PC-3 (cell line): ENCODE measurements at regions not wholly inside any gene's neighbourhood (a gene's known extent, or its start where the extent isn't known, plus 50 kb on each side); places are given as distances from the start of the nearest gene placed in this dataset.
A peak's percentile ranks its signal among the peaks of the same experiment; 100 is the strongest.

Experiments
- ATAC-seq: fragments of 200-7000 bp; cut with Tn5 transposase; 2 replicates; pipeline ENCODE4 v1.9.1; 2020; ENCODE audit warnings: mild to moderate bottlenecking, moderate library complexity
- BruUV-seq: library from RNA; stranded (reverse); fragments of 400-500 nt; replicated peaks from 2 replicates; lab custom pipeline; 2021; lab: Mats Ljungman, UMichigan
- CTCF ChIA-PET: fragments of 300-600 bp; sonication (Branson Sonifier 250); formaldehyde crosslinking; loops from one replicate; lab custom pipeline; 2022; ENCODE audit warnings: antibody characterized with exemption; lab: Charles Lee
- POLR2A ChIA-PET: fragments of 300-600 bp; sonication (Branson Sonifier 250); formaldehyde crosslinking; loops from one replicate; lab custom pipeline; 2022; ENCODE audit warnings: antibody characterized with exemption; ENCODE audit not compliant: unreplicated experiment; lab: Charles Lee
- DNase-seq: peaks from one replicate; pipeline ENCODE4 v3.0.0-alpha.2; 2015
- H2AFZ ChIP-seq: fragments of 300-600 bp; sonication (generic); 2 replicates; pipeline ENCODE4 v1.6.0; 2016; ENCODE audit warnings: antibody characterized with exemption, low read length
- H3F3A ChIP-seq: fragments of 300-600 bp; sonication (generic); one replicate; pipeline ENCODE4 v1.6.0; 2017; ENCODE audit warnings: antibody characterized with exemption, low read length, control low read depth, mild to moderate bottlenecking; ENCODE audit not compliant: unreplicated experiment
- H3K27ac ChIP-seq: fragments of 300-600 bp; sonication (generic); 2 replicates; pipeline ENCODE4 v1.5.1; 2016; ENCODE audit warnings: mild to moderate bottlenecking, low read length
- H3K27me3 ChIP-seq: fragments of 300-600 bp; sonication (generic); 2 replicates; pipeline ENCODE4 v1.6.1; 2016; ENCODE audit warnings: low read length, mixed read lengths
- H3K36me3 ChIP-seq: fragments of 300-600 bp; sonication (generic); 2 replicates; pipeline ENCODE4 v1.6.1; 2016; ENCODE audit warnings: low read depth, mixed run types, low read length, mixed read lengths
- H3K4me1 ChIP-seq: fragments of 300-600 bp; sonication (generic); 2 replicates; pipeline ENCODE4 v1.5.1; 2016; ENCODE audit warnings: low read length; ENCODE audit not compliant: insufficient read depth
- H3K4me2 ChIP-seq: fragments of 300-600 bp; sonication (generic); 2 replicates; pipeline ENCODE4 v1.6.0; 2016; ENCODE audit warnings: low read length
- H3K4me3 ChIP-seq: fragments of 300-600 bp; sonication (generic); 2 replicates; pipeline ENCODE4 v1.5.1; 2016; ENCODE audit warnings: mild to moderate bottlenecking, low read length, mixed read lengths
- H3K79me2 ChIP-seq: fragments of 300-600 bp; sonication (generic); 2 replicates; pipeline ENCODE4 v1.6.1; 2017; ENCODE audit warnings: low read length, mixed read lengths
- H3K9ac ChIP-seq: fragments of 300-600 bp; sonication (generic); 2 replicates; pipeline ENCODE4 v1.6.0; 2016; ENCODE audit warnings: mild to moderate bottlenecking, low read length
- H3K9me2 ChIP-seq: fragments of 300-600 bp; sonication (generic); replicated peaks from 2 replicates; pipeline ENCODE4 v1.6.1; 2016; ENCODE audit warnings: mixed run types, low read length, mixed read lengths
- H3K9me3 ChIP-seq: fragments of 300-600 bp; sonication (generic); 2 replicates; pipeline ENCODE4 v1.6.1; 2016; ENCODE audit warnings: low read length, mixed read lengths
- H4K20me1 ChIP-seq: fragments of 300-600 bp; sonication (generic); 2 replicates; pipeline ENCODE4 v1.6.1; 2016; ENCODE audit warnings: low read length, mixed read lengths
- EZH2 ChIP-seq: fragments of 300-600 bp; sonication (generic); IDR thresholded peaks from one replicate; pipeline ENCODE4 v1.6.1; 2017; ENCODE audit warnings: antibody characterized with exemption, mild to moderate bottlenecking, low read length; ENCODE audit not compliant: unreplicated experiment
- EZH2phosphoT487 ChIP-seq: fragments of 300-600 bp; sonication (generic); IDR thresholded peaks from 2 replicates; pipeline ENCODE4 v1.6.1; 2018; ENCODE audit warnings: mild to moderate bottlenecking, antibody characterized with exemption, low read length, borderline replicate concordance
- intact Hi-C: fragments of 100-400 bp; cut with micrococcal nuclease; formaldehyde crosslinking; loops from 2 replicates; pipeline ENCODE4 v1.9.0; 2023
- TF ChIP-seq, protein P1 (sequence below): fragments of 300-600 bp; sonication (generic); conservative IDR thresholded peaks from 2 replicates; pipeline ENCODE4 v1.5.1; 2017; ENCODE audit warnings: antibody characterized with exemption, low read depth, mild to moderate bottlenecking, low read length

DNA sequence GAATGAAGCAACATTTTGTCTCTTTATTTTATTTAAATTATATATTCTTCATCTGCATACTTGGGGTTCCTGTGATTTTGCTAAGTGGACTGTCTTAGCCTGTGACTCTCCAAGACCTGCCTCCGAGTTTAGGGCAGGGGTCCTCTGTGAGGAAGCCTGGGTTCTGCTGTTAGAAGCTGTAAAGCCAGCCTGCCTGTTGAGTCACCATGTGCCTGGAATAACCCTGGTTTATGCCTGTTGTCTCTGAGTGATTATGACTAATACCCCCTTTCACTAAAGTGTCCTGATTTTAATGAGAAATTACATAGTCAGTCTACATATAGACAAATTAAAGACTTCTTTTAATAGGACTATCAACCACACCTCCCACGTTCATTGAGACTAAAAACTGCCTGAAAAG lies 369.1 kb downstream of the ZNF521 start:
- H3K9me2 ChIP-seq, result no peaks in the 10 kb centered on the region
- H3K36me3 ChIP-seq, result no peaks in the 10 kb centered on the region
- no peak for ATAC-seq
- no peaks in the 10 kb centered on the region for H4K20me1 ChIP-seq
- no peak overlapping the region for H3K9ac ChIP-seq
- H3K79me2 ChIP-seq, result no peaks in the 10 kb centered on the region
- CTCF ChIA-PET, result no interaction called here
- H3K9me3 ChIP-seq, result no peaks in the 10 kb centered on the region
- intact Hi-C loops, result no loop called here
- peaks cover 55% of the 10 kb centered on the region for H3K27me3 ChIP-seq
- H2AFZ ChIP-seq, result no peak overlapping the region
- POLR2A ChIA-PET, result no interaction called here
- BruUV-seq, result no TSS peak
- no peak overlapping the region for H3K4me2 ChIP-seq
- no peaks in the 10 kb centered on the region for H3K4me1 ChIP-seq
- H3K4me3 ChIP-seq, result no peak overlapping the region
- TF ChIP-seq, protein P1, sequence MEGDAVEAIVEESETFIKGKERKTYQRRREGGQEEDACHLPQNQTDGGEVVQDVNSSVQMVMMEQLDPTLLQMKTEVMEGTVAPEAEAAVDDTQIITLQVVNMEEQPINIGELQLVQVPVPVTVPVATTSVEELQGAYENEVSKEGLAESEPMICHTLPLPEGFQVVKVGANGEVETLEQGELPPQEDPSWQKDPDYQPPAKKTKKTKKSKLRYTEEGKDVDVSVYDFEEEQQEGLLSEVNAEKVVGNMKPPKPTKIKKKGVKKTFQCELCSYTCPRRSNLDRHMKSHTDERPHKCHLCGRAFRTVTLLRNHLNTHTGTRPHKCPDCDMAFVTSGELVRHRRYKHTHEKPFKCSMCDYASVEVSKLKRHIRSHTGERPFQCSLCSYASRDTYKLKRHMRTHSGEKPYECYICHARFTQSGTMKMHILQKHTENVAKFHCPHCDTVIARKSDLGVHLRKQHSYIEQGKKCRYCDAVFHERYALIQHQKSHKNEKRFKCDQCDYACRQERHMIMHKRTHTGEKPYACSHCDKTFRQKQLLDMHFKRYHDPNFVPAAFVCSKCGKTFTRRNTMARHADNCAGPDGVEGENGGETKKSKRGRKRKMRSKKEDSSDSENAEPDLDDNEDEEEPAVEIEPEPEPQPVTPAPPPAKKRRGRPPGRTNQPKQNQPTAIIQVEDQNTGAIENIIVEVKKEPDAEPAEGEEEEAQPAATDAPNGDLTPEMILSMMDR, result no peak
- TF ChIP-seq EZH2phosphoT487, result no peak
- TF ChIP-seq EZH2, result no peak
- H3F3A ChIP-seq, result no peaks in the 10 kb centered on the region
- no peak overlapping the region for H3K27ac ChIP-seq
- peak; percentile 5 for DNase-seq

DNA sequence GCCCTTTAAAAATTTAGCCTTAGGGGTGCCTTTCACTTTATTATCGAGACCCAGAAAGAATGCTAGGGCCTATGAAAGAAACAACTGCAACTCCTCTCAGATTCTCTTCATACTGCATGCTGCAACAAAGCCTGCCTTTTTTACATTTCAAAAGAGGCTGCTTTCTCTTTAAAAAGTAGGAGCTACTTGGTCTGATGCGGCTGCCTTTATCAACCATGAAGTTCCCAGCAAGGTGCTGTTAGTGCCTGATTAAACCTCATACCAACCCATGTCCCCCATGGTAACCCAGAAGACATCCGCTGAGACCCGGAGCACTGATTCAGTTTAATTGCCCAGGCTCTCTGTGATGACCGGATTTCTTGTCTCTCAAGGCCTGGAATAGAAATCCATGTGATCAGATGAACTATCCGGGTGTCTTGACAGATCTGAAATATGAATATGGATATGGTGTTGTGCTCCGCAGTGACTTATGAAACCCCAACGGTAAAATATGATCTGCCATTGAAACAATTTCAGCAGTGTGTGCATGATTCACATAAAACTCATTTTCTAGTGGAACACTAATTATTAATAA lies 368.3 kb downstream of the ZNF521 start:
- no peak for DNase-seq

DNA sequence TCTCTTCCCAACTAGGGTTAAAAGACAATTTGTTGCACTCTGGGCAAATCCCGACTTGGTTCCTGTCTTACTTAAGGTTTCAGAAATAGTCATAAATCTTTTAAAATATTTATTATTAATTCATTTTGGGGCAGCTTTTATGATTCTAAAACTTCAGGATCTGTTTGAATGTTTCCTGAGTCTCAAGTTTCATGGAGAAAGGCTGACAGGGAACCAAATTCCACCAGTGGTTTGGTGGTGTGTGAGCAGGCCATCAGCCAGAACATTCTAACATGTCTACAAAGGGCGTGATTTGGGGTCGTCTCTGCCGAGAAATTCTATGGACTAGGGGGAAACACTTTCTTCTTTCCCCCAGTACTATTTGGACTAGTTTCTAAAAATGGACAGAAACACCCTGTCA lies 366.4 kb downstream of the ZNF521 start:
- intact Hi-C loops, result no loop called here
- Histone ChIP-seq H3K9me2 (no peaks in the 10 kb centered on the region), H3K4me3 (no peak overlapping the region), H3K9me3 (no peaks in the 10 kb centered on the region), H3K4me2 (no peak overlapping the region), H3K27ac (no peak overlapping the region), H3K36me3 (no peaks in the 10 kb centered on the region), H3K9ac (no peak overlapping the region), H2AFZ (no peak overlapping the region), H3K27me3 (peaks cover 65% of the 10 kb centered on the region), H3F3A (no peaks in the 10 kb centered on the region), H3K79me2 (no peaks in the 10 kb centered on the region), H4K20me1 (no peaks in the 10 kb centered on the region), H3K4me1 (no peaks in the 10 kb centered on the region)
- no peak for DNase-seq
- no TSS peak for BruUV-seq
- no peak for ATAC-seq
- CTCF ChIA-PET, result no interaction called here
- TF ChIP-seq, protein P1, result no peak
- TF ChIP-seq EZH2 (no peak), EZH2phosphoT487 (no peak)
- POLR2A ChIA-PET, result no interaction called here

More for the DNA sequence above, 368.3 kb downstream of the ZNF521 start:
- Histone ChIP-seq H3K9ac (no peak overlapping the region), H3F3A (no peaks in the 10 kb centered on the region), H2AFZ (no peak overlapping the region), H3K79me2 (no peaks in the 10 kb centered on the region), H3K27ac (no peak overlapping the region), H4K20me1 (no peaks in the 10 kb centered on the region), H3K9me3 (no peaks in the 10 kb centered on the region), H3K4me3 (no peak overlapping the region), H3K4me2 (no peak overlapping the region), H3K9me2 (no peaks in the 10 kb centered on the region), H3K4me1 (no peaks in the 10 kb centered on the region), H3K36me3 (no peaks in the 10 kb centered on the region), H3K27me3 (peaks cover 62% of the 10 kb centered on the region)
- no peak for ATAC-seq
- TF ChIP-seq, protein P1, result no peak
- no peak for TF ChIP-seq EZH2phosphoT487
- no peak for TF ChIP-seq EZH2
- no TSS peak for BruUV-seq
- intact Hi-C loops, result no loop called here
- ChIA-PET CTCF (no interaction called here), POLR2A (no interaction called here)
